ENCODE measurements at regions not wholly inside any gene's neighbourhood (a gene's known extent, or its start where the extent isn't known, plus 50 kb on each side); places are given as distances from the start of the nearest gene placed in this dataset.
"Not testable (repeated sequence)": the region's sequence is repeated elsewhere in the genome, so short reads cannot be mapped to it uniquely, and the experiment has no call there.

DNA sequence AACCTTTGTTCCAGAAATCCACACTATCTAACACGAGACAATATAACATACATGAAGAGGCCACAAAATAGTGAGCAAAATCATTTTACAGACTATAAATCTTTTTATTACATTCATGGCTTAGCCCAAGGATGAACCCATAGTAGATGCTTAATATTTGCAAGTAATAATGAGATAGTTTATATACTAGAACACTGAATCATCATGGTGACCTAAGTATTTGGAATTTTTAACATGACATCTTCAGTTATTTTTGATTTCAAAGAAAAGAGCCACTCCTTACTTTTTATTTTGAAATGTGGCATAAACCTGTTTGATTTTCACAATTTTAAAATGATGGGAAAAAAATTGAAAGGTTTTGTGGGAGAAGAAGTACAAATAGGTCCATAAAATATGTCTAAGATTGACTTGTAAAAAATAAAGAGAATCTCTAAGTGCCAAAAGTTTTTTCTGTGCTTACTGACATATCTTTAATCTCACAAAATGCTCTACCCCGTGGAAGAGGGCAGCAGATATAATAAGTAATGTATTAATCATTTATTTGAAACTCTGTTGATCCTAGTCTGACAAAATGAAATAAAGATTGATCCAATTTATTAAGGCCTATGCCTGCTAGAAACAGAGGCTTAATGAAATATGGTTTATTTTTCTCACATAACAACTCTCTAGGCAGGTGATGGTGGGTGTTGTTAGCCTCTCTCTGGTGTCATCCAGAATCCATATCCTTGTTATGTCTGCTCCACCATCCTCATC, 224.5 kb upstream of the CENPE start:
- Histone ChIP-seq H3K9me3 (no peaks in the 10 kb centered on the region), H3K4me3 (no peak overlapping the region), H3K27ac (no peak overlapping the region), H3K36me3 (no peaks in the 10 kb centered on the region), H3K4me1 (peaks cover 0 to 6% (median 0%) of the 10 kb centered on the region in 4 donors), H3K27me3 (no peaks in the 10 kb centered on the region)
- TF ChIP-seq POLR2AphosphoS5 (IDR thresholded peaks at IDR 0.05) (no peak), POLR2A (IDR thresholded peaks at IDR 0.05) (no peak), EP300 (IDR thresholded peaks at IDR 0.05) (no peak)
- TF ChIP-seq, protein P1, sequence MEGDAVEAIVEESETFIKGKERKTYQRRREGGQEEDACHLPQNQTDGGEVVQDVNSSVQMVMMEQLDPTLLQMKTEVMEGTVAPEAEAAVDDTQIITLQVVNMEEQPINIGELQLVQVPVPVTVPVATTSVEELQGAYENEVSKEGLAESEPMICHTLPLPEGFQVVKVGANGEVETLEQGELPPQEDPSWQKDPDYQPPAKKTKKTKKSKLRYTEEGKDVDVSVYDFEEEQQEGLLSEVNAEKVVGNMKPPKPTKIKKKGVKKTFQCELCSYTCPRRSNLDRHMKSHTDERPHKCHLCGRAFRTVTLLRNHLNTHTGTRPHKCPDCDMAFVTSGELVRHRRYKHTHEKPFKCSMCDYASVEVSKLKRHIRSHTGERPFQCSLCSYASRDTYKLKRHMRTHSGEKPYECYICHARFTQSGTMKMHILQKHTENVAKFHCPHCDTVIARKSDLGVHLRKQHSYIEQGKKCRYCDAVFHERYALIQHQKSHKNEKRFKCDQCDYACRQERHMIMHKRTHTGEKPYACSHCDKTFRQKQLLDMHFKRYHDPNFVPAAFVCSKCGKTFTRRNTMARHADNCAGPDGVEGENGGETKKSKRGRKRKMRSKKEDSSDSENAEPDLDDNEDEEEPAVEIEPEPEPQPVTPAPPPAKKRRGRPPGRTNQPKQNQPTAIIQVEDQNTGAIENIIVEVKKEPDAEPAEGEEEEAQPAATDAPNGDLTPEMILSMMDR (IDR thresholded peaks at IDR 0.05): no peak
- intact Hi-C loops (cut with DNase I; ENCODE audit: low total_unique reads): no loop called here
- WGBS, 5 donors: 46 to 55% (median 51%) methylated on average over 2 of the region's 2 CpGs
- DNase-seq: no peak

GRCh38 chr4:103415801-103416200, 217.7 kb upstream of the CENPE start:
- DNase-seq: no peak
- Histone ChIP-seq H3K27ac (no peak overlapping the region), H3K4me3 (no peak overlapping the region), H3K36me3 (no peaks in the 10 kb centered on the region), H3K4me1 (no peaks in the 10 kb centered on the region), H3K9me3 (no peaks in the 10 kb centered on the region), H3K27me3 (no peaks in the 10 kb centered on the region)
- 80 to 96% (median 92%) methylated on average over 5 of the region's 5 CpGs for WGBS, 5 donors
- TF ChIP-seq EP300 (IDR thresholded peaks at IDR 0.05): no peak
- TF ChIP-seq POLR2A (IDR thresholded peaks at IDR 0.05): no peak
- no peak for TF ChIP-seq POLR2AphosphoS5 (IDR thresholded peaks at IDR 0.05)
- TF ChIP-seq, protein P1 (IDR thresholded peaks at IDR 0.05): no peak
- intact Hi-C loops (cut with DNase I; ENCODE audit: low total_unique reads): no loop called here

GRCh38 chr4:103412646-103413045, 214.5 kb upstream of the CENPE start:
- H3K9me3 ChIP-seq; intact Hi-C loops (cut with DNase I; ENCODE audit: low total_unique reads); H3K4me3 ChIP-seq; H3K27me3 ChIP-seq; H3K36me3 ChIP-seq; DNase-seq; H3K4me1 ChIP-seq: not testable (repeated sequence)
- 22 to 57% (median 41%) methylated on average over 4 of the region's 4 CpGs for WGBS, 5 donors
- peak overlapping the region in 2 of 5 donors; percentile 23 to 60 for H3K27ac ChIP-seq

DNA sequence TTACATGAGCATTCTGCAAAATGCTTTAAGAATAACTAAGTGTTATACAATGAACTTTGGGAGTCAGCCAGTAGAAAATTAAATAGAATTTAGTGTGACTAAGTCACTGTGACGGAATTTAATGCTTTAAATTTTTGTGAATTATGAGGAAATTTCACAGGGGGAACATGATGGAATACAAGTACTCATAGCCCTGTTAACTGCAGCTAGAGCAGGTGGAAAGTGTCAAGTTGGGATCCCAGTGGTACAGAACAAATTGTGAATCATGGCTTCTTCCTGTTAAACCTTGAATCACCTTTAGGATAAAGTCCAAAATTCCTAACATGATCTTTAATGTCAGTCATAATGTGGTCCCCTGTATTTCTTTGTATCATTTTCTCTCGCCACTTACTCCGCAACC, 212.2 kb upstream of the CENPE start:
- WGBS, 5 donors: 84 to 88% (median 86%) methylated on average over 3 of the region's 3 CpGs
- no peaks in the 10 kb centered on the region for H3K27me3 ChIP-seq
- TF ChIP-seq POLR2A (IDR thresholded peaks at IDR 0.05) (no peak), POLR2AphosphoS5 (IDR thresholded peaks at IDR 0.05) (no peak), EP300 (IDR thresholded peaks at IDR 0.05) (no peak)
- TF ChIP-seq, protein P1 (IDR thresholded peaks at IDR 0.05): no peak
- H3K4me1 ChIP-seq: no peaks in the 10 kb centered on the region
- H3K36me3 ChIP-seq: no peaks in the 10 kb centered on the region
- H3K4me3 ChIP-seq: no peak overlapping the region
- intact Hi-C loops (cut with DNase I; ENCODE audit: low total_unique reads): no loop called here
- no peaks in the 10 kb centered on the region for H3K9me3 ChIP-seq
- no peak for DNase-seq
- H3K27ac ChIP-seq: no peak overlapping the region

- intact Hi-C loops (cut with DNase I; ENCODE audit: low total_unique reads): no loop called here
- Histone ChIP-seq H3K27ac (no peak overlapping the region), H3K4me3 (no peak overlapping the region), H3K4me1 (no peaks in the 10 kb centered on the region), H3K9me3 (no peaks in the 10 kb centered on the region), H3K27me3 (no peaks in the 10 kb centered on the region), H3K36me3 (no peaks in the 10 kb centered on the region)
- TF ChIP-seq EP300 (IDR thresholded peaks at IDR 0.05) (no peak), POLR2A (IDR thresholded peaks at IDR 0.05) (no peak), POLR2AphosphoS5 (IDR thresholded peaks at IDR 0.05) (no peak)
- TF ChIP-seq, protein P1 (IDR thresholded peaks at IDR 0.05): no peak
- DNase-seq: no peak
Observed at GRCh38 chr4:103405415-103405814, 207.3 kb upstream of the CENPE start.

Measured in stomach (tissue), 8 donors.